Astrocyte (in vitro differentiated cells and primary cell): ENCODE measurements at regions not wholly inside any gene's neighbourhood (a gene's known extent, or its start where the extent isn't known, plus 50 kb on each side); places are given as distances from the start of the nearest gene placed in this dataset.

Experiments used
- CTCF ChIP-seq: IDR thresholded peaks from 2 replicates; pipeline ENCODE4 v1.5.1; 2011; ENCODE audit warnings: low read depth, mild to moderate bottlenecking, inconsistent platforms, low read length, moderate library complexity; ENCODE audit not compliant: insufficient read depth
- EZH2 ChIP-seq: IDR thresholded peaks from 2 replicates; pipeline ENCODE4 v1.6.1; 2012; ENCODE audit warnings: mild to moderate bottlenecking, low read length, inconsistent platforms; ENCODE audit not compliant: insufficient read depth

- TF ChIP-seq CTCF (no peak), EZH2 (no peak)
Observed at GRCh38 chr3:194785315-194785714, 99.6 kb downstream of the FAM43A start.
